Activated T-helper 17 cell treated with anti-CD3 and anti-CD28 coated beads, Interleukin-2, amount 50 U/mL, for 72 hours (primary cell): ENCODE measurements at regions not wholly inside any gene's neighbourhood (a gene's known extent, or its start where the extent isn't known, plus 50 kb on each side); places are given as distances from the start of the nearest gene placed in this dataset.
"Not testable (repeated sequence)": the region's sequence is repeated elsewhere in the genome, so short reads cannot be mapped to it uniquely, and the experiment has no call there.

Experiments
- ATAC-seq: fragments of 150-1000 bp; cut with Tn5 transposase; replicated peaks from 2 replicates; pipeline ENCODE4 v1.10.0; 2021; ENCODE audit warnings: mild to moderate bottlenecking, moderate library complexity
- H3K27ac Mint-ChIP-seq: one replicate; pipeline ENCODE4 v1.8.0; 2022; ENCODE audit warnings: mixed read lengths
- H3K27me3 Mint-ChIP-seq: one replicate; pipeline ENCODE4 v1.8.0; 2022; ENCODE audit warnings: mixed read lengths
- H3K36me3 Mint-ChIP-seq: one replicate; pipeline ENCODE4 v1.8.0; 2022; ENCODE audit warnings: low read depth, mild to moderate bottlenecking, mixed read lengths
- H3K4me1 Mint-ChIP-seq: one replicate; pipeline ENCODE4 v1.8.0; 2022; ENCODE audit warnings: mixed read lengths
- H3K4me3 Mint-ChIP-seq: one replicate; pipeline ENCODE4 v1.8.0; 2022; ENCODE audit warnings: mild to moderate bottlenecking, mixed read lengths
- H3K9me3 Mint-ChIP-seq: one replicate; pipeline ENCODE4 v1.8.0; 2022; ENCODE audit warnings: mixed read lengths

GRCh38 chr6:170139531-170139930 lies 151.3 kb downstream of the DLL1 start:
- ATAC-seq = no peak
- Mint-ChIP-seq H3K27ac (no peak overlapping the region), H3K4me1 (peaks cover 2% of the 10 kb centered on the region)

GRCh38 chr6:170139046-170139445 lies 151.8 kb downstream of the DLL1 start:
- H3K4me3 Mint-ChIP-seq, H3K9me3 Mint-ChIP-seq, ATAC-seq, H3K27me3 Mint-ChIP-seq, H3K27ac Mint-ChIP-seq, H3K36me3 Mint-ChIP-seq, H3K4me1 Mint-ChIP-seq: not testable (repeated sequence)

More at GRCh38 chr6:170139531-170139930, 151.3 kb downstream of the DLL1 start:
- no peak overlapping the region for H3K4me3 Mint-ChIP-seq
- peaks cover 2% of the 10 kb centered on the region for H3K9me3 Mint-ChIP-seq
- H3K36me3 Mint-ChIP-seq = no peaks in the 10 kb centered on the region
- no peaks in the 10 kb centered on the region for H3K27me3 Mint-ChIP-seq

DNA sequence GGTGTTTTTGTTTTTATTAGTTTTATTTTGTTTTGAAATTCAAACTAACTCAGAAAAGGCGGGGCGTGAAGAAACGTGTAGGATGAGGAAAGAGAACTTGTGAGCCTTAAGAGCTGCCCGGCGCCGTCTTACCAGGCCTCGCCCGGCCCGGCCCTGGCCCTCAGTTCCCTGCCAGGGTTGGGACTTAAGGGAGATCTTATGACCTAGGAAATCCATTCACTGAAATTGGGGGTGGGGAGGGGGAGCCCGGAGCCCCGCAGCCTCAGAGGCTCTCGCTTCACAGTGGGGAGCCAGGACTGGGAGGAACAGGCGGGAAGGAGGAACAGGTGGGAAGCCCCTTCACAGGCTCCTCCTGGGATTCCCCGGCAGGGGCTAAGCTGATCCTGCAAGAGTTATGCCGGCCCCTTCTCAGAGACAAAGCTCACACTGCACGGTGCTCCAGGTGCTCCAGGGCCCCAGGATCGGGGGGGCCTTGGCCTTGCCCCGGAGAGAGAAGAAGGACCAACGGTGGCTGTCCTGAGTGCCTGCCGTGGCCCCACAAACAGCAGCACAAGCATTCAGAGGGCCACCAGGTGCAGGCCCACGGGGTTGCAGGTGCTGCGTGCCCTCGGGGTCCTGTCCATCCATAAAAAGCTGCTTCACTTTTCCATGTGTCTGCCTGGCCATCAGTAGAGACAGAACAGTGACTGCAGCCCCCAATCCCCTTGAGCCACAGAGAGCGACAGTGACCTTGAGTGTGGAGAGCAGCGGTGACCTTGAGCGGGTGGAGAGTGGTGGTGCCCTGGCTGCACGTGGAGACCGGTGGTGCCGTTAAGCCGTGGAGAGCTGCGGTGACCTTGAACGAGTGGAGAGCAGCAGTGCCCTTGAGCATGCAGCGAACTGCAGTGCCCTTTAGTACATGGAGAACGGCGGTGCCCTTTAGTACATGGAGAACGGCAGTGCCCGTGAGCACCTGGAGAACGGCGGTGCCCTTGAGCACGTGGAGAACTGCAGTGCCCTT lies 152.7 kb downstream of the DLL1 start:
- H3K4me3 Mint-ChIP-seq = no peak overlapping the region
- H3K4me1 Mint-ChIP-seq = no peaks in the 10 kb centered on the region
- H3K27me3 Mint-ChIP-seq = no peaks in the 10 kb centered on the region
- H3K27ac Mint-ChIP-seq = no peak overlapping the region
- no peak for ATAC-seq
- H3K36me3 Mint-ChIP-seq = no peaks in the 10 kb centered on the region
- no peaks in the 10 kb centered on the region for H3K9me3 Mint-ChIP-seq

DNA sequence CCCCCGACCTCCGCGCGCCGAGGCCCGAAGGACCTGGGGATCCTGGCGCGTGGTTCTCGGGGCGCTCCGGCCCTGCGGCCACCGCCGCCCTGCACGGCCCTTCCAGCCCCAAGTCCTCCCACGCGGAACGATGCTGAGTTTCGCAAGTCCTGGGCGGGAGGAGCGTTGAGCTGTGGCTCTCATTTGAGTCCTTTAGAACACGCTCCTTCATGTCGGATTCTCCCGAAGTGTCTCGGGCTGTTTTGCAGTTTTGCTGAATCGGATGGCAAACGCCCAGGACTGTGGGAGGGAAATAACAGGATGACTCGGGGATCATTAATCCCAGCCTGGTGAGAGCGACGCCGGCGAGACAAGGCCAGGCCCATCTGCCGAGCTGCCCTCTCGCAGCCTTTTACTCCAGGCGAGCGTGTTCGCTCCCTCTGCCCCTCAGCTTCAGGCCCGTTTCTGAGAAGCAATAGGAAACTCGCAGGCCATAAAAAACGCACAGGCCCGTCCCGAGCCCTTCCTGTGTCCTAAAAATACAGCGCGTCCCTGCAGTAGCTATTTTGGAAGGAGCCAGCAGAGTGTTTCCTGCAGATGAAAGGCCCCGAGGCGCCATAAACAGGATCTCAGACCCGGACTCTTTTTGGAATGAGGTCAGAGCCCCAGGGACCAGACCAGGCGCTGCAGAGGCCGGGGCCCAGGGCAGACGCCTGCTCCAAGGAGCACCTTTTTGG lies 153.5 kb downstream of the DLL1 start:
- H3K4me1 Mint-ChIP-seq = no peaks in the 10 kb centered on the region
- no peaks in the 10 kb centered on the region for H3K27me3 Mint-ChIP-seq
- no peaks in the 10 kb centered on the region for H3K36me3 Mint-ChIP-seq
- H3K27ac Mint-ChIP-seq = no peak overlapping the region
- no peaks in the 10 kb centered on the region for H3K9me3 Mint-ChIP-seq
- no peak overlapping the region for H3K4me3 Mint-ChIP-seq
- no peak for ATAC-seq

GRCh38 chr6:170136541-170137175 lies 154.2 kb downstream of the DLL1 start:
- H3K9me3 Mint-ChIP-seq = no peaks in the 10 kb centered on the region
- no peak overlapping the region for H3K4me3 Mint-ChIP-seq
- no peak overlapping the region for H3K27ac Mint-ChIP-seq
- H3K4me1 Mint-ChIP-seq = no peaks in the 10 kb centered on the region
- H3K36me3 Mint-ChIP-seq = no peaks in the 10 kb centered on the region
- H3K27me3 Mint-ChIP-seq = no peaks in the 10 kb centered on the region
- no peak for ATAC-seq

DNA sequence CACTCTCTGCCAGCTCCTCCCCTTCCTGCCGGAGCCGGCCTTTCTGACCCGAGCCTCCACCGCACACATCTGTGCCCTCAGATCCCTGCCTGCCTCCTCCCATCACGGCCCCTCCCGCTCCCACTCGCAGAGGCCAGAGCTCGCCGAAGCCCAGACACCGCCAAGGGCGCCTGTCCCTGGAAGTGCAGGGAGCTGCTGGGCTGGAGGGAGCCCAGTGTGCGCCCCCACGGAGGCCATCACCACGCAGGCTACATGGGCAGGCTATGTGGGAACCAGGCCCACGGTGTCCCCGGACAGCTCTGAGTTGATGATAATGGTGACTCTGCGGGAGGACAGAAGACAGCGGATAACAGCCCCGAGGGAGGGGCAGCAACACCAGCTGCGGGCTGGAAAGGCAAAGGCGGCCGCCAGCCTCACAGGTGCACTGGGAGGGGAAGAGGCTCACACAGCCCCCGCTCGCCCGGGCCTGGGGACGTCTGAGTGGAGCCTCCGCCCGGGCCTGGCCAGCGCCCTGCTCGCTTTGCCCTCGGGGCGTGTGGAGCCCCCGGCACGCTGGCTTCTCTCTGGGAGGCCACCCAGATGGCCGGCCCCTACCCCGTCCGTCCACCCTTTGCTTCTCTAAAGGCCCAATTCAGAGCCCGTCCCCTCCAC lies 154.9 kb downstream of the DLL1 start:
- no peak for ATAC-seq
- Mint-ChIP-seq H3K4me1 (no peaks in the 10 kb centered on the region), H3K27ac (no peak overlapping the region), H3K36me3 (no peaks in the 10 kb centered on the region), H3K27me3 (peaks cover 4% of the 10 kb centered on the region), H3K9me3 (no peaks in the 10 kb centered on the region), H3K4me3 (no peak overlapping the region)

GRCh38 chr6:170135461-170135820 lies 155.4 kb downstream of the DLL1 start:
- ATAC-seq = no peak
- Mint-ChIP-seq H3K9me3 (no peaks in the 10 kb centered on the region), H3K27ac (no peak overlapping the region), H3K4me3 (no peak overlapping the region), H3K36me3 (no peaks in the 10 kb centered on the region), H3K27me3 (peaks cover 4% of the 10 kb centered on the region), H3K4me1 (no peaks in the 10 kb centered on the region)

DNA sequence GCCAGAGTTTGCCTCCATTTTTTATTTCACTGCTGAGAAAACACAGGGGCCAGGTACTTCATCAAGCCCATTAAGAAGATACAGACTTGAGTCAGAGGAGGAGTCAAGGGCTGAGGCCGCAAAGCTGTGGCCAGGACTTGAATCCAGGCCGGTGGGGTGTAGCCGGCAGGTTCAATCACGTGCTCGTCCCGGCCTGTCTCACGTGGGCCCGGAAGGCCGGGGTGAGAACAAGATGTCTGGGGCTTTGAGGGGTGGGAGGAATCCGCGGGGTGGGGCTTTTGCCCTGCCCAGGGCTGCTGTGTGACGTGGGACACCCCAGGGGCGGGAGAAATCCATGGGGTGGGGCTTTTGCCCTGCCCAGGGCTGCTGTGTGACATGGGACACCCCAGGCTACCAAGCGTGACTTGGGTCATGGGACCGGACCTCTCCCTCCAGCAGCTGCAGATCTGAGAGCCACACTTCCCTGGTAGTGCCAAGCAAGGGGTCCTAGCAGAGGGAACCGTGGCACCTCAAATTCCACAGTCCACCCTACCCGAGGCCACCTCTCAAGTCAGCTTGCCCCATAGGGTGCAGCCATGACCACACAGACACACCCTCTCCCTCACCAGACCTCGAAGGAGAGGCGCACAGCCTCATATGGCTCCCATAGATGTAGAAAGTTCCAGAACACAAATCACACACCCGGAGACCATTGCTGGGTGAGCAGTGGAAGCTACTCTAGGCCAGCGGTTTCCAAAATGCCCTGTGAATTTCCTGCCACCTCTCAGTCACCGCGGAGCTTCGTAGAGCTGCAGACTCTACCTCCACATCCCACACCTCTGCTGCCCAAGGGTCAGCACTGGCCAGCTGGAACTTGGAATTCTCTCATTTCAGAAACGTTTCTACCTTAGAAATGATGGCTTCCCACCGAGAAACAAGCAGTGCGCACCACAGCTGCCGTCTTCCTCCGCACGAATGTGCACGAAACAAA lies 156.1 kb downstream of the DLL1 start:
- Mint-ChIP-seq H3K36me3 (no peaks in the 10 kb centered on the region), H3K9me3 (no peaks in the 10 kb centered on the region), H3K4me1 (no peaks in the 10 kb centered on the region), H3K27me3 (peaks cover 4% of the 10 kb centered on the region), H3K4me3 (no peak overlapping the region), H3K27ac (no peak overlapping the region)
- no peak for ATAC-seq

- Mint-ChIP-seq H3K27me3 (peaks cover 4% of the 10 kb centered on the region), H3K36me3 (no peaks in the 10 kb centered on the region), H3K27ac (no peak overlapping the region), H3K4me3 (no peak overlapping the region), H3K4me1 (no peaks in the 10 kb centered on the region), H3K9me3 (no peaks in the 10 kb centered on the region)
- ATAC-seq = no peak
Measured at GRCh38 chr6:170134031-170134470, 156.8 kb downstream of the DLL1 start.

- Mint-ChIP-seq H3K9me3 (no peaks in the 10 kb centered on the region), H3K27me3 (peaks cover 4% of the 10 kb centered on the region), H3K36me3 (no peaks in the 10 kb centered on the region), H3K27ac (no peak overlapping the region), H3K4me1 (no peaks in the 10 kb centered on the region), H3K4me3 (no peak overlapping the region)
- no peak for ATAC-seq
Measured at GRCh38 chr6:170132561-170132991, 158.3 kb downstream of the DLL1 start.

DNA sequence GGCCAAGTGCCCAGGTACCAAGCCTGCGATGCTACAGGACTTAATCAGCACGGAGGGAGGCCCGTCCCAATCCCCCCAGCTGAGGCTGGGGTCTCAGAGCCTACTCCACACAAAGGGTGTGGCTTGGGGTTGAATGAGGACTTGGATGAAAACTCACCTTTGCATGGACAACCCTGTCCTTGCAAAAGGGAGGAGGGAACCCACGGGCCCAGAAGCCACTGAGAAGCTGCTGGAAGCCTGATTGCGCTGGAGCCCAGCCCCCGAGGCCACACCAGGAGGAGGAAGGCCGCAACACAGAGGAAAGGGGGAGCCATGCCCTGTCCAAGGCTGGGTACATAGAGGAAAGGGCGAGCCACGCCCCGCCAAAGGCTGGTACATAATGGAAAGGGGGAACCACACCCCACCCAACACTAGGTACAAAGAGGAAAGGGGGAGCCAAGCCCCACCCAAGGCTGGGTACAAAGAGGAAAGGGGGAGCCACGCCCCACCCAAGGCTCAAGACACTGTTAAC lies 158.8 kb downstream of the DLL1 start:
- H3K4me3 Mint-ChIP-seq = no peak overlapping the region
- H3K36me3 Mint-ChIP-seq = no peaks in the 10 kb centered on the region
- no peak overlapping the region for H3K27ac Mint-ChIP-seq
- no peaks in the 10 kb centered on the region for H3K4me1 Mint-ChIP-seq
- no peaks in the 10 kb centered on the region for H3K9me3 Mint-ChIP-seq
- H3K27me3 Mint-ChIP-seq = peaks cover 4% of the 10 kb centered on the region
- ATAC-seq = no peak

GRCh38 chr6:170131351-170131750 lies 159.5 kb downstream of the DLL1 start:
- peaks cover 4% of the 10 kb centered on the region for H3K27me3 Mint-ChIP-seq
- no peaks in the 10 kb centered on the region for H3K36me3 Mint-ChIP-seq
- no peak for ATAC-seq
- H3K4me3 Mint-ChIP-seq = no peak overlapping the region
- H3K27ac Mint-ChIP-seq = no peak overlapping the region
- H3K9me3 Mint-ChIP-seq = no peaks in the 10 kb centered on the region
- H3K4me1 Mint-ChIP-seq = no peaks in the 10 kb centered on the region

DNA sequence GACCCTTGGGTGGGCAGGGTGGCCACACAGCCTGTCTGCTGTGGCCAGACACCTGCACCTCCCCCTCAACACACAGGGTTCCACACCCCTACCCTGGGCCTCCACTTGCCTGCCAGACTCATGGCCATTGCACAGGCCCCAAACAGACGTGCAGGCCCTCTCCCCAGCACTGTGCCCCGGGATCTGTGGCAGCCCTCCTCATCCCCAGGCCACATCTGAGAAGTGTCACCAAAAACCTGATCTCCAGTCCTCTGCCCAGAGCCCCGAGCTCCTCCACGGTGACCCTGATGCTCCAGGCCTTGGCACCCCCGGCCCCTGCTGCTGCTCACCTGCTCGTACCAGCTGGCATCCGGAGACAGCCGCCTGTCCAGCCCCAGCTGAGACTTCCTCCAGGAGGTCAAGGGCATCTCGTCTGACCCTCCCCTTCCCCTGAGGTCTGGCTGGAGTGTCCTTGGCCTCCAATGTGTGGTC lies 160.1 kb downstream of the DLL1 start:
- Mint-ChIP-seq H3K4me3 (no peak overlapping the region), H3K9me3 (no peaks in the 10 kb centered on the region), H3K27me3 (peaks cover 4% of the 10 kb centered on the region), H3K27ac (no peak overlapping the region), H3K4me1 (no peaks in the 10 kb centered on the region), H3K36me3 (no peaks in the 10 kb centered on the region)
- ATAC-seq = no peak
